Stimulated activated CD4-positive, alpha-beta T cell treated with anti-CD3 and anti-CD28 coated beads, Interleukin-2, amount 100 ng/mL, for 24 hours (primary cell): ENCODE measurements at regions not wholly inside any gene's neighbourhood (a gene's known extent, or its start where the extent isn't known, plus 50 kb on each side); places are given as distances from the start of the nearest gene placed in this dataset.

Experiments used
- DNase-seq, 2 donors: peaks; one replicate each; pipeline ENCODE4 v3.0.0-alpha.2; 2020

- DNase-seq = no peak
These were observed 641.5 kb downstream of the FAT4 start for GRCh38 chr4:125956276-125956675.

DNA sequence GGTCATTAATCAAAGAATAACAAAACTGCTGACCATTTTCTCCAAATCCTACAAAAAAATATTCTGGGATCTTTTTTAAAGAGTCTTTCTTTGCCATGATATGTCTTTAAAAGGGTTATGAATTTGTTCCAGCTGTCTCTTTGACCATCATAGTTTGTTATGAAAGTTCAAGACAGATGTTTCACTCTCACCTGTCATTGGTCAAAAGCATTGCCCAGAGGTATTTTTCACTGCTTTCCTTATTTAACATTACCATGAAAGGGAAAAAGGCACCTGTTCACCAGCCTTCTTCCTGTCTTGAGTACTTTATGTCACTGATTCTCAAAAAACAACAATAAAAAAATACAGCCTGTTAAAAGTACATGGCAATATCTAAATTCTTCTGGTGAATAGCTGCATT, 643.8 kb downstream of the FAT4 start:
- no peak for DNase-seq

DNA sequence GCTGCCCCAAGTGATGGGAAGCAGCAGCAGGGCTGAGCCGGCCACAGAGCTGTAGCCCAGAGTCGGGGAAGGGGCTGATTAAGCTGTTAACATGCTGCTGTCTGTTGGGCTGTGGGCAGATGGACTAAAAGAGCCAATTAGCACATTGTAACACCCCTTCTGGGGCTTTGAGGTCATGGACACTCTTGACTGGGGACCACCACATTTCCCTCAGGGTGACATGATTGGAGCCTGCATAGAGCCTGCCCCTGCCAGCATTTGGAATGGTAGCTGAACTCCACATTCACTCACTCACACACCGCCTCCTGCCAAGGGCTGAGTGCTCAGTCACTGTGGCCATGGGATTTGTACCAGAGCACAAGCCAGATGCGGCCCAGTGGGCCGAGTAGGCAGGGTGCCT, 646.9 kb downstream of the FAT4 start:
- no peak for DNase-seq

DNA sequence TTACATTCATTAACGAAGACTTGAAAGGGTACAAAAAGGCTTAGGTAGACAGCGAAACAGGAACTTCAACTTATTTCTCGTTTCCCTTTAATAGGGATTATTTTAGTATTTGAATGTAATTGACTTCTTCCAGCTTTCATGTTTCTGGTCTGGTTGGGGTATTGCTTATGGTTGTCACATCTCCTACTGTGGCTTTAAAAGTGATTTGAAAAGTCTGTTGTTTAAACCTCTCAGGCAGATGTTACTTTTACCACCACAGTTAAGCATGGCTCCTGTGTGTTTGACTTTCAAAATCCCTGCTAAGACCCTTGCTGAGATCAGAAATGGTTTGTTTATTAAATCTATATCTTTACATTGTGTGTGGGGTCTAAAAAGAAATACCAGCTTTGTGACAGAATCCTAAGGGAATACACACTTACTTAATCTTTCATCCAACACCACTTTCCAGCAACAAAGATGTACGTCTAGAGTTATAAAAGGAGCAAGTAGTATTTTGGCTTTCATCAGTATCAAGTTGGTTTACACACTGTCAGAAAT, 661.2 kb downstream of the FAT4 start:
- no peak for DNase-seq

- DNase-seq = no peak
These were observed 665.2 kb downstream of the FAT4 start for GRCh38 chr4:125979950-125980349.

DNA sequence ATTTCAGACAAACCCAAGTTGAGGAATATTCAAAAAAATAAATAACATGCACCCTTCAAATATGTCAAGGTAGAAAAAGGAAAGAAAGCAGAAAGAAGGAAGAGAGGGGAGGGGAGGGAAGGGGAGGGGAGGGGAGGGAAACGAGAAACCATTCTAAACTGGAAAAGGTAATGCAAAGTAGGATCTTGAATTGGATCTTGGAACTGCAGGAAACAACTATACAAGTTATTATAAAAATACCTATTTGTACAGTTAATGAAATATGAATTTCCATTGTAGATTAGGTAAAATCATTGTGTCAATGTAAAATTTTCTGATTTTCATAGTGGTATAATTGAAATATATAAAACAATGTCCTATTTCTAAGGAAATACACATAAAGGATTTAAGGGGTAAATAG, 668.4 kb downstream of the FAT4 start:
- DNase-seq = no peak

GRCh38 chr4:125985856-125986255, 671.1 kb downstream of the FAT4 start:
- DNase-seq = no peak

DNA sequence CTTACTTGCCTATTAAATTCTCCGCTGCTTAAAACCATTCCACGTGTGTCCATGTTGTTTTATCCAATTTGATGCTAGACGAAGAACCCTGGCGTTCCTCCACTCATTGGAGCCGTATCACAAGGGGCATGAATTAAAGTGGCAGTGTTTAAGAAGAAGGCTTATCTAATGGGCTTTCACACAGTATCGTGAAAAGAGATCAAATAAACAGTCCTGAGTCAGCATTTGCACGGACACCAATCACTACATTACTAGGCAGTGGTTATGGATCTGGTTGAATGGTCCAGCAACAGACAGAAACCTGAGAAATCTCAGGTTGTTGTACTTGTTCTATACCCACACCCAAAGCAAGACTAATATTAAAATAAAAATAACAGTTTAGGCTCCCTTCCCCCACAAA, 671.6 kb downstream of the FAT4 start:
- DNase-seq = no peak

- DNase-seq = no peak
These were observed 673.7 kb downstream of the FAT4 start for GRCh38 chr4:125988464-125988863.

- no peak for DNase-seq
These were observed 676.6 kb downstream of the FAT4 start for GRCh38 chr4:125991398-125991797.

GRCh38 chr4:125992891-125993290, 678.1 kb downstream of the FAT4 start:
- DNase-seq = no peak

DNA sequence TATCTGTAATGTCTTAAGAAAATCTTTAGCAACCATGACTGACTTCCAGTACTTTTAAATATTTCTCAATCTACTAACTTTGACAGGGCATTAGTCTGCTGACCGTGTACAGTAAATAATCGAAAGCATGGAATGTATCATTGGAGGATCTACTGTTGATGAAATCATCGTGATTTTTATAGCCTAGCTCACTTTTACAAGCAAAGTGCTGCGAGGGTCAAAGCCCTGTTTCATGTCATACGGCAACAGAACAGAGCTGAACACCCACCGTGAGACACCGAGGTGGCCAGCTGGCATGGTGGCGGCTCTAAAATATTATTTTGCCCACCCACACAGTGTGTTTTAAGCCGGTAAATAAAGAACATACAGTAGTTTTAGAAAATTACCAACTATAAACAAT, 679.3 kb downstream of the FAT4 start:
- no peak for DNase-seq

DNA sequence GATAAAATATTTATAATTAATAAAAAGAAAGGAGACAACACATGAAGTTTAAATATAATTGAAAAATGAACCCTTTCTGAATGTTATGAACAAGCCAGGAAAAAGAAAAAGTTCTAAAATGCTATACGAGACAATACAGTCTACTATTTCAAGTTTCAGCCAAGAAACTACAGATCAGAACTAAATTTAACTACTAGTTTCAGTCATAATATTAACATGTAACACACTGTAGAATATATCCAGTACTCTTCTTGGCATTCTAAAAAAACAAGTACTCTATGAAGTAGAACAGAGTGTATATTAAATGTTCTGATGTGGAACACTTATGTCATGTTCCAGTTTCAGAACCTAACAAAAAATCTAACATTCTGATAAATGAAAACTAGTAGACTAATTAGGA, 679.7 kb downstream of the FAT4 start:
- DNase-seq = no peak

DNA sequence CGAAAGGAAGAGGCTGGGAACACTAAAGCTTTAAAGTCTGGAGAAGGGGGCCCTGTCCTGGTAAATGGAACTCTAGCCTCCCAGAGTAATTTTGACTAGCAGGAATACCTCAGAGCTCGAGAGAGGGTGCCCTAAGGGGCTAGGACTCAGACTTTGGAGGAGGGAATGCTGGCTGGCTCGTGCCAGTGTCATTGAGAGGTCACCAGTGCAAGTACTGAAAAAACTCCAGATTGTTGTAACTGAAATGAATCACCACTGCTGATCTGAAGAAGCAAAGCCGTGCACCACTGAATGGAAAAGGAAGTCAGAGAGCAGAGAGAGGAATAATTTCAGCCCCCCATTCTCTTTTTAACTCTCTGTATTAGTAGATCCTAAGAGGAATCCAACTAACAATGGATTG, 690.2 kb downstream of the FAT4 start:
- no peak for DNase-seq

DNA sequence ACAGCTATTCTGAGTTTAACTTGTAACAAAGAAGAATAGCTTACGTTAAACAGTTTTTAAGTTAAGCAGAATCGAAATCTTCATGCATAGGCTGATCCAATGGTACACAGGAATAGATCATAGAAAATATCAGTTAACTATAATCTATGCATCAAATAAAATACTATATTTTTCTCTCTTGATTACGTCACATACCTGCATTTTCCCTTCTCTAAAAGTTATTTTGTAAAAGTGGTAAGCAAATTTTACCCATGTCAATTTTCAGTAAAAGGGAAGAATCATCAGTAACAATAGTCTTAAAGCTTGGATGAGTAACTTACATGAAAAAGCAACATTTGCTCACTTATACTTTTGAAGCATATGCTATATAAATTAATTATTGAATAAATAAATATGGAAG, 692.4 kb downstream of the FAT4 start:
- no peak for DNase-seq

DNA sequence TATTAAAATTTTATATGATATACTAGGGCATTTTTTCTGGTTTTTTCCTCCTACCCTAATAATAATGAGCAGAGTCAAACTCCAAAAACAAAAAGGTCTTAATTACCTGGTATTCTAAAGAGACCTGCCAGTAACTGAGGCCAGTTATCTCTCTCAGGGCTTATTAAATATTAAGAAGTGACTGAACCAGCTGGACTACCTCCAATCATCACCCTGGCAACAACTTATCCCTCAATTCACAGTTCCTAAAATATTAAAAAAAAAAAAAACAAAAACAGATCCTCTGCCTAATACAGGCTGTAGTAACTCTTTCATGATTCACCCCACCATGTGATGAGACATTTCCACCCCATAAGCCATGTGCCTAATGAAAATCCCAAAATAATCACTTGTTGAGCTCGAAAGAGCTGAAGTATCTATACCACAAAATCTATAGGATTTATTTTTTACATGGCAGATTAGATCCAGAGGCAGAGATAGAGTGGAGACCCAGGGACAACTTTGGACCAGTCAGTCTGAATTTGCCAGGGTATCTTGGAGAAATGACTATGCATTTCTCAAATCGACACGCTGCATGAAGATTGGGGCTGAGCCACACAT, 698.0 kb downstream of the FAT4 start:
- no peak for DNase-seq

DNA sequence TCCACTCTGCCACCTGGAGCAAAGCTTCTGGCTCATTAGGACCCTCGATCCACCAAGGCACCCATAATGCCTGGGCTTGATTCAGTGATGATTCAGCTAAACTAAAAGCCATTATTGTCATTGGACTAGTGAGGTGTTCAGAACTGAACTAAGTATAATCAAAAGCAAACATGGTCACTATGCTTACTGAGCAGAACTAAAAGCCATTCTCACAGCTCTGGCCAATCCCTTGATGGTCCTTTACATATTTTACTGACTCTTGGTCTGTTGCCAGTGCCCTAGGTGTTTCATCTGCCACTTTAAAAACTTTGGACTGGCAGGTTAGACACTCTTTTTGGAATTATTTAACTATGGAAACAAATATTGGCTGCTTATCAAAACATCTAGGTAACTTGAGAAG, 703.5 kb downstream of the FAT4 start:
- no peak for DNase-seq

DNA sequence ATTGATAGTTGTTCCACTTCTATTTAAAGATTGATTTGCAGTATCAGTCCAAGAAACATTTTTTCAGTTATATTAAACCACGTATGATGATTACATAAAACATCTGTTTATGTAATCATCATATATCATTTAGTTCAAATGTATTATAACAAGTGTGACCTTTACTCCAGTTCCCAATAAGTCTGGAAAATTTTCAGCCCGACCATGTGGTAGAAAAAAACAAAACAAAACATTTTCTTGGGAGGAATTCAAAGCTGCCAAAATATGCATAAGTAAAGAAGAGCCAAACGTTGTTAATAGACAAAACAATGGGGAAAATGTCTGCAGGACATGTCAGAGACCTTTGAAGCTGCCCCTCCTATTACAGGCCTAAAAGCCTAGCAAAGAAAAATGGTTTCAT, 709.1 kb downstream of the FAT4 start:
- no peak for DNase-seq

GRCh38 chr4:126027601-126028000, 712.8 kb downstream of the FAT4 start:
- DNase-seq = no peak

DNA sequence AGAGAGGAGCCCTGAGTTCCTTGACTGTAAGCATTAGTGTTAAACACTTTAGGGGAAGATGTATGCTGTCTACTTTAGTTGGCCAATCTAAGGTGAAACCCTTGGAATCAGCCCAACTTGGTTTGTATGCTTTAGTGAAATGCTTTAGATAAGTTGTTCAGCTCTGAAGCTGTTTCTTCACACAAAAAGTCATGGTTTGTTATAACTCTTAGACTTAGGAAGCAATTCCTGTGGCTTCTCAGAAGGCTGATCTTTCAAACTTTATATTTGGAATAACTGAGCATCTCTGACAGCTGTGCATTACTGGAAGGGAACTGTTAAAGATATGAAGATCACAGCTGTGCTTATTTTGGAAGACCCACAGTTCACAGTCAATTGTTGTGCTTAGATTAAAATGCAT, 714.1 kb downstream of the FAT4 start:
- no peak for DNase-seq

GRCh38 chr4:126037231-126037630, 722.5 kb downstream of the FAT4 start:
- no peak for DNase-seq

DNA sequence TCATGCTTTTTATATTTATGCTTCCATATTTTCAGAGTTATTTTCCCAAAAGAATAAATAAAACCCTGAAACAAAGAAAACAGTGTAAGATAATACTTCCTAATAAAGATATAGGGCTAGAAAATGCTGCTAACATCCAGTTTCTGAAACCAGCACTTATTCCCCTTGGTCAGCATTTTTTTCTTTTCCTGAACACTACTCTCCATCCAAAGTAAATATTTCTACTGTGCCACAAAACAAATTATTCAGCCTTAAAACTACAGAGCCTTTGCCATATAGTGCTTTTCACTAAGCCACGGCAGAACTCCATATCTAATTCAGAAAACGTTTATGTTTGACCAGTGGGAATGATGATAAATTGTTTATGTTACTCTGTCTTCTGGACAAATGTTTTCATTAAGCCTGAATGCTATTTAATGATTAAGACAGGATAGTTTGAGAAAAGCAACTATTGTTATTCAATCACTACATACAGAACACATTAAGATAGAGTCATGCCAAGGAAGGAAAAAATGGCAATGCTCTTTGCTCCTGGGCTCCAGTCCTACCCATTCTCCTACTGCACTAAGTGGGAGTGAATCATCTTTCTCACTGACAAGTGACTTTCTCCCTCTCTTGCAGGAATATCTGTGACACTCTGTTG, 723.9 kb downstream of the FAT4 start:
- no peak for DNase-seq

DNA sequence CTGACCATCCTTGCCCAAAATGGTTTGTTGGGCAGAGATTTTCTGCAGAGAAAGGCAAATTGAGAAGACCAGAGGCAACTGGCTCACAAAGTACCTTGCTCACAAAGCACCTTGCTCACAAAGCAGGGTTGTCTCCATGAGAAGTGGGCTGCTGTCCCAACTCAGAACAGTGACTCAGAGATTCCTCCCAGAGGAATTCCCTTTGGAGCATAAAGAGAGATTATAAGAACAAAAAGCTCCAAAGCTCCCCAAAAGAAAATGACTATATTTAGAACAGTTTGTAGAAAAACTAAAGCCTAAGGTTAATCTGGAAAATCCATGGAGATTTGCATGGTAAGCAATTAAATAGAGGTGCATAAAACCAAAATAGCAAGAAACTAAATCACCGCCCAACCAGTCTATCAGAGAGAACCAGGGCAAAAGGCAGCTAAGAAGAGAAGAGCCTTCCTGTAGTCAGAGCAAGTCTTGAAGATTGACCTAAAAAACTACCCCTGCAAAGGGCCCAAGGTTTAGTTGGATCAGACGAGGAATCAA, 731.4 kb downstream of the FAT4 start:
- no peak for DNase-seq

DNA sequence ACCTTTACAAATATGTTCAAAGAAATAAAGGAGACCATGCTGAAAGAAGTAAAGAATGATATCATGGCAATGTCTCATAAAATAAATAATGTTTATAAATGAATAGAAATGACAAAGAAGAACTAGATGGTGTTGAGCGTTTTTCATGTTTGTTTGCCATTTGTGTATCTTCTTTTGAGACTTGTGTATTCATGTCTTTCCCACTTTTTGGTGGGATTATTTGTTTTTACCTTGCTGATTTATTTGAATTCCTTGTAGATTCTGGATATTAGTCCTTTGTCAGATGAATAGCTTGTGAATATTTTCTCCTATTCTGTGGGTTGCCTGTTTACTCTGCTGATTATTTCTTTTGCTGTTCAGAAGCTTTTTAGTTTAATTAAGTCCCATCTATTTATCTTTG, 732.4 kb downstream of the FAT4 start:
- no peak for DNase-seq
